ENCODE measurements at regions not wholly inside any gene's neighbourhood (a gene's known extent, or its start where the extent isn't known, plus 50 kb on each side); places are given as distances from the start of the nearest gene placed in this dataset.
"Not testable (repeated sequence)": the region's sequence is repeated elsewhere in the genome, so short reads cannot be mapped to it uniquely, and the experiment has no call there.

- WGBS: 98% methylated on average over 2 of the region's 2 CpGs
- H3K27me3 ChIP-seq (ENCODE audit: control insufficient read depth in 2 of 2, insufficient read depth in 1 of 2, low read length in 1 of 2): no peaks in the 10 kb centered on the region
- H3K36me3 ChIP-seq (ENCODE audit: control insufficient read depth in 2 of 2, insufficient read depth in 2 of 2, low read length in 1 of 2): no peaks in the 10 kb centered on the region
- no peak overlapping the region for H3K27ac ChIP-seq (ENCODE audit: low read depth in 1 of 2, low read length in 1 of 2)
- DNase-seq (ENCODE audit: low read depth in 6 of 9, low spot score in 9 of 9): no peak
- H3K9me3 ChIP-seq (ENCODE audit: control insufficient read depth in 2 of 2, insufficient read depth in 1 of 2, low read length in 1 of 2): no peaks in the 10 kb centered on the region
- no peaks in the 10 kb centered on the region for H3K4me1 ChIP-seq (ENCODE audit: control insufficient read depth in 2 of 2, insufficient read depth in 2 of 2, low read length in 2 of 2)
- H3K4me3 ChIP-seq (ENCODE audit: low read length in 2 of 2): no peak overlapping the region
Measured at GRCh38 chr11:96576383-96576782, 186.6 kb downstream of the JRKL start.

DNA sequence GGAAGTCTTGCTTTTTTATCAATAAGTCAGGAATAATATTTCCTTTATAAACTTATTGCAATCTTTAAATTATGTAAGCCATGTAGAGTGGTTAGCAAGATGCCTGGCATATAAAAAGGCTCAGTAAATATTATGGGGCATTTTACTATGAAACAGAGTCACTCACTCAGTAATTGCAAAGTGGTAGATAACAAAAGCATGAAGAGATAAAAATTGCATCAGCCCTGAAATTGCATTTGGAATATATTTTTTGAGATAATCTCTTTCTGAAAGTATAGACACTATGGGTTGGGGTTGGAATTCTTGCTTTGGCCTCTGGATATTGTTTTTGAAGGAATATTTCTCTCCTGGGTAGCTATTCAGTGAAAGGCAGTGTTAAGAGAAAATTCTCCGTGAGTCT, 188.6 kb downstream of the JRKL start:
- Histone ChIP-seq H3K36me3 (ENCODE audit: control insufficient read depth in 2 of 2, insufficient read depth in 2 of 2, low read length in 1 of 2) (no peaks in the 10 kb centered on the region), H3K4me3 (ENCODE audit: low read length in 2 of 2) (no peak overlapping the region), H3K4me1 (ENCODE audit: control insufficient read depth in 2 of 2, insufficient read depth in 2 of 2, low read length in 2 of 2) (no peaks in the 10 kb centered on the region), H3K27ac (ENCODE audit: low read depth in 1 of 2, low read length in 1 of 2) (no peak overlapping the region), H3K27me3 (ENCODE audit: control insufficient read depth in 2 of 2, insufficient read depth in 1 of 2, low read length in 1 of 2) (no peaks in the 10 kb centered on the region), H3K9me3 (ENCODE audit: control insufficient read depth in 2 of 2, insufficient read depth in 1 of 2, low read length in 1 of 2) (no peaks in the 10 kb centered on the region)
- WGBS: 98% methylated on average over 1 of the region's 1 CpG
- DNase-seq (ENCODE audit: low read depth in 6 of 9, low spot score in 9 of 9): no peak

GRCh38 chr11:96579656-96580055, 189.8 kb downstream of the JRKL start:
- Histone ChIP-seq H3K4me3 (ENCODE audit: low read length in 2 of 2) (no peak overlapping the region), H3K27ac (ENCODE audit: low read depth in 1 of 2, low read length in 1 of 2) (no peak overlapping the region), H3K4me1 (ENCODE audit: control insufficient read depth in 2 of 2, insufficient read depth in 2 of 2, low read length in 2 of 2) (no peaks in the 10 kb centered on the region), H3K27me3 (ENCODE audit: control insufficient read depth in 2 of 2, insufficient read depth in 1 of 2, low read length in 1 of 2) (no peaks in the 10 kb centered on the region), H3K36me3 (ENCODE audit: control insufficient read depth in 2 of 2, insufficient read depth in 2 of 2, low read length in 1 of 2) (no peaks in the 10 kb centered on the region), H3K9me3 (ENCODE audit: control insufficient read depth in 2 of 2, insufficient read depth in 1 of 2, low read length in 1 of 2) (no peaks in the 10 kb centered on the region)
- no peak for DNase-seq (ENCODE audit: low read depth in 6 of 9, low spot score in 9 of 9)

DNA sequence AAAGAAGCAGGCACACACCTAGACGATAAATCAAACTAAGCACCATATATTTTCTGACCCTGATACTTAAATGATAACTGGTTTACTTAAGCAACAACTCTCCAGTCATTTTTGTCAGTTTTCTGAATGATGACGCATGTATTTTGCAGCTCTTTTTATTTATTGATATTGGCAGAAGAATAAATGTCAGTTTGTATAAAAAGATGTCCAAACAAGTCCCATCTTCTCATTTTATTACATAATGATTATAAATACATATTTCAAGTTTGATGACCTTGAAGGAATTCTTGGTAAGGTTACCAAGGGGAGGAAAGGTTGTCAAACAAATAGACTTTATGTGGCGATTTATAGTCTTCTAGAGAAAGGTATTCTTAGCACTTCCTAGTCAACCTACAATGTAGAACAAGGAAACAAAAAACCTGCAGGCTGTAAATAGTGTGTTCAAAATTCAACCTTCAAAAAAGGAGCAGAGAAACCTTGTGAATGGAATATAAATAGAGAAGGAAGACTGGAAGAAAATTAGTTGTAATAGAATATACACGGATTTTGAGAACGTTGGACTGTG, 190.7 kb downstream of the JRKL start:
- 45% methylated on average over 5 of the region's 5 CpGs for WGBS
- DNase-seq (ENCODE audit: low read depth in 6 of 9, low spot score in 9 of 9): no peak
- H3K4me1 ChIP-seq (ENCODE audit: control insufficient read depth in 2 of 2, insufficient read depth in 2 of 2, low read length in 2 of 2): no peaks in the 10 kb centered on the region
- H3K4me3 ChIP-seq (ENCODE audit: low read length in 2 of 2): no peak overlapping the region
- no peaks in the 10 kb centered on the region for H3K9me3 ChIP-seq (ENCODE audit: control insufficient read depth in 2 of 2, insufficient read depth in 1 of 2, low read length in 1 of 2)
- no peaks in the 10 kb centered on the region for H3K36me3 ChIP-seq (ENCODE audit: control insufficient read depth in 2 of 2, insufficient read depth in 2 of 2, low read length in 1 of 2)
- H3K27ac ChIP-seq (ENCODE audit: low read depth in 1 of 2, low read length in 1 of 2): no peak overlapping the region
- H3K27me3 ChIP-seq (ENCODE audit: control insufficient read depth in 2 of 2, insufficient read depth in 1 of 2, low read length in 1 of 2): no peaks in the 10 kb centered on the region

- H3K9me3 ChIP-seq (ENCODE audit: control insufficient read depth in 2 of 2, insufficient read depth in 1 of 2, low read length in 1 of 2); H3K27ac ChIP-seq (ENCODE audit: low read depth in 1 of 2, low read length in 1 of 2); H3K4me1 ChIP-seq (ENCODE audit: control insufficient read depth in 2 of 2, insufficient read depth in 2 of 2, low read length in 2 of 2); H3K36me3 ChIP-seq (ENCODE audit: control insufficient read depth in 2 of 2, insufficient read depth in 2 of 2, low read length in 1 of 2); DNase-seq (ENCODE audit: low read depth in 6 of 9, low spot score in 9 of 9); H3K4me3 ChIP-seq (ENCODE audit: low read length in 2 of 2); H3K27me3 ChIP-seq (ENCODE audit: control insufficient read depth in 2 of 2, insufficient read depth in 1 of 2, low read length in 1 of 2): not testable (repeated sequence)
- WGBS: 68% methylated on average over 2 of the region's 2 CpGs
Measured at GRCh38 chr11:96585944-96586880, 196.4 kb downstream of the JRKL start.

- not testable (repeated sequence) for H3K4me3 ChIP-seq (ENCODE audit: low read length in 2 of 2); H3K9me3 ChIP-seq (ENCODE audit: control insufficient read depth in 2 of 2, insufficient read depth in 1 of 2, low read length in 1 of 2); H3K27me3 ChIP-seq (ENCODE audit: control insufficient read depth in 2 of 2, insufficient read depth in 1 of 2, low read length in 1 of 2); H3K27ac ChIP-seq (ENCODE audit: low read depth in 1 of 2, low read length in 1 of 2); H3K4me1 ChIP-seq (ENCODE audit: control insufficient read depth in 2 of 2, insufficient read depth in 2 of 2, low read length in 2 of 2); H3K36me3 ChIP-seq (ENCODE audit: control insufficient read depth in 2 of 2, insufficient read depth in 2 of 2, low read length in 1 of 2); DNase-seq (ENCODE audit: low read depth in 6 of 9, low spot score in 9 of 9)
- WGBS: 95% methylated on average over 4 of the region's 4 CpGs
Measured at GRCh38 chr11:96588793-96589192, 199.0 kb downstream of the JRKL start.

GRCh38 chr11:96595011-96595410, 205.2 kb downstream of the JRKL start:
- no peak for DNase-seq (ENCODE audit: low read depth in 6 of 9, low spot score in 9 of 9)
- 90% methylated on average over 4 of the region's 4 CpGs for WGBS

DNA sequence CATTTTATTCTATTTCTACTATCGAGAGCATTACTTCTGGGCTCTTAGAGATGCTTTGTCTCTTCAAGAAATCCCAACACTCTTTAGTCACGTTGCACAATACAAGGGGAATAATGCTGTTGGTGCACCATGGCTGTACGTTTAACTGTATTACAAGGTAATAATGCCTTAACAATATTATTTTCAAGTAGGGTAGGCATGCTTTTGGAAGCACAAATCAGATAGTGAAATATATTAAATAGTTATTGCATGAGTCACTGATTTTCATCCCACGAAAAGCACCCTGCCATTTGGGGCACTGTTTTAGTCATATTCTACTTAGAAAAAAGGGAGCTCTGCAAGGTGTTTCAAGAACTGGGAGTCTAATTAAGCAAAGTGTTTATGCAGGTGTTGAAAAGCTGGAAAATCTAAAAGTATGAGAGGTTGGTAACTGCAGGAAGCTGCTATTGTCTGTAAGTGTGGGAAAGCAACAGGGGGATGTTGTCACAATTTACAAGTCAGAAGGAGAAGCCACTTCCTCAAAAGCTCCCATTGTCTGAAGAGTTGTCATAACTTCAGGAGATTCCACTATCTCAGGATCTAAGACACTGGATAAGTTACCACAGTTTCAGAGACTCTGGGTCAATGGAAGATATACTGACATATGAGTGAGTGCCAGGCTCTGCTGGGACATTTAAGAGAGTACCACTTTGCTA, 218.2 kb downstream of the JRKL start:
- H3K4me1 ChIP-seq (ENCODE audit: control insufficient read depth in 2 of 2, insufficient read depth in 2 of 2, low read length in 2 of 2): no peaks in the 10 kb centered on the region
- no peak overlapping the region for H3K27ac ChIP-seq (ENCODE audit: low read depth in 1 of 2, low read length in 1 of 2)
- H3K36me3 ChIP-seq (ENCODE audit: control insufficient read depth in 2 of 2, insufficient read depth in 2 of 2, low read length in 1 of 2): no peaks in the 10 kb centered on the region
- H3K9me3 ChIP-seq (ENCODE audit: control insufficient read depth in 2 of 2, insufficient read depth in 1 of 2, low read length in 1 of 2): no peaks in the 10 kb centered on the region
- DNase-seq (ENCODE audit: low read depth in 6 of 9, low spot score in 9 of 9): no peak
- no peak overlapping the region for H3K4me3 ChIP-seq (ENCODE audit: low read length in 2 of 2)
- no peaks in the 10 kb centered on the region for H3K27me3 ChIP-seq (ENCODE audit: control insufficient read depth in 2 of 2, insufficient read depth in 1 of 2, low read length in 1 of 2)
- WGBS: 79% methylated on average over 4 of the region's 4 CpGs

More at GRCh38 chr11:96595011-96595410, 205.2 kb downstream of the JRKL start:
- no peaks in the 10 kb centered on the region for H3K27me3 ChIP-seq (ENCODE audit: control insufficient read depth in 2 of 2, insufficient read depth in 1 of 2, low read length in 1 of 2)
- no peak overlapping the region for H3K27ac ChIP-seq (ENCODE audit: low read depth in 1 of 2, low read length in 1 of 2)
- no peak overlapping the region for H3K4me3 ChIP-seq (ENCODE audit: low read length in 2 of 2)
- H3K9me3 ChIP-seq (ENCODE audit: control insufficient read depth in 2 of 2, insufficient read depth in 1 of 2, low read length in 1 of 2): no peaks in the 10 kb centered on the region
- H3K36me3 ChIP-seq (ENCODE audit: control insufficient read depth in 2 of 2, insufficient read depth in 2 of 2, low read length in 1 of 2): no peaks in the 10 kb centered on the region
- H3K4me1 ChIP-seq (ENCODE audit: control insufficient read depth in 2 of 2, insufficient read depth in 2 of 2, low read length in 2 of 2): no peaks in the 10 kb centered on the region

- DNase-seq (ENCODE audit: low read depth in 6 of 9, low spot score in 9 of 9): no peak
- Histone ChIP-seq H3K4me3 (ENCODE audit: low read length in 2 of 2) (no peak overlapping the region), H3K9me3 (ENCODE audit: control insufficient read depth in 2 of 2, insufficient read depth in 1 of 2, low read length in 1 of 2) (no peaks in the 10 kb centered on the region), H3K27me3 (ENCODE audit: control insufficient read depth in 2 of 2, insufficient read depth in 1 of 2, low read length in 1 of 2) (no peaks in the 10 kb centered on the region), H3K4me1 (ENCODE audit: control insufficient read depth in 2 of 2, insufficient read depth in 2 of 2, low read length in 2 of 2) (no peaks in the 10 kb centered on the region), H3K27ac (ENCODE audit: low read depth in 1 of 2, low read length in 1 of 2) (no peak overlapping the region), H3K36me3 (ENCODE audit: control insufficient read depth in 2 of 2, insufficient read depth in 2 of 2, low read length in 1 of 2) (no peaks in the 10 kb centered on the region)
- WGBS: 87% methylated on average over 4 of the region's 4 CpGs
Measured at GRCh38 chr11:96614101-96614500, 224.3 kb downstream of the JRKL start.
